Body of pancreas (tissue), 4 donors: ENCODE measurements at regions not wholly inside any gene's neighbourhood (a gene's known extent, or its start where the extent isn't known, plus 50 kb on each side); places are given as distances from the start of the nearest gene placed in this dataset.

ENCODE experiments used
- CTCF ChIP-seq, 7 experiments: fragments of 450-650 bp in 4 of 7; fragments of 200-600 bp in 3 of 7; sonication (generic) in 3 of 7; IDR thresholded peaks; one replicate each; pipeline ENCODE4 v1.5.1; 2016 to 2019; ENCODE audit warnings: antibody characterized with exemption in 7 of 7
- POLR2A ChIP-seq, 3 donors: fragments of 450-650 bp; IDR thresholded peaks; one replicate each; pipeline ENCODE4 v1.6.1; 2016; ENCODE audit warnings: antibody characterized with exemption in 3 of 3, mild to moderate bottlenecking in 2 of 3

GRCh38 chr6:68139130-68139529 lies 496.0 kb upstream of the ADGRB3 start:
- no peak for TF ChIP-seq POLR2A (IDR thresholded peaks at IDR 0.05)
- TF ChIP-seq CTCF (IDR thresholded peaks at IDR 0.05): no peak
